ENCODE measurements at regions not wholly inside any gene's neighbourhood (a gene's known extent, or its start where the extent isn't known, plus 50 kb on each side); places are given as distances from the start of the nearest gene placed in this dataset.

- Histone ChIP-seq H4K5ac (ENCODE audit: low read depth, low read length) (no peak overlapping the region), H4K91ac (ENCODE audit: insufficient read depth, low read depth, low read length) (no peak overlapping the region), H3K9me1 (ENCODE audit: insufficient read depth, low read length) (no peaks in the 10 kb centered on the region), H4K20me1 (ENCODE audit: insufficient read depth, low read length) (no peaks in the 10 kb centered on the region), H3K18ac (ENCODE audit: low read depth, low read length) (no peak overlapping the region), H2BK5ac (ENCODE audit: low read depth, low read length, poor library complexity, severe bottlenecking) (no peak overlapping the region), H3K9me3 (ENCODE audit: control insufficient read depth, insufficient read depth, low read length) (peaks cover 3% of the 10 kb centered on the region; the same call in 1 of the 2 replicates), H2BK120ac (ENCODE audit: low read depth, low read length) (no peak overlapping the region), H3K27me3 (ENCODE audit: control insufficient read depth, insufficient read depth, low read length) (no peaks in the 10 kb centered on the region), H2AK5ac (ENCODE audit: low read depth, low read length) (no peak overlapping the region), H4K8ac (ENCODE audit: low read depth in 2 of 2, low read length in 2 of 2) (no peak overlapping the region), H3K4me1 (ENCODE audit: control insufficient read depth, insufficient read depth, low read length) (no peaks in the 10 kb centered on the region), H3K36me3 (ENCODE audit: control insufficient read depth, insufficient read depth, low read length) (no peaks in the 10 kb centered on the region), H3K27ac (ENCODE audit: insufficient read depth, low read length) (no peak overlapping the region), H2AK9ac (replicated peaks; ENCODE audit: low read depth, low read length, poor library complexity) (no peak overlapping the region), H3K56ac (ENCODE audit: extremely low read depth, insufficient read depth, low read length) (no peak overlapping the region), H3K9ac (ENCODE audit: low read depth, low read length) (no peak overlapping the region), H2BK20ac (ENCODE audit: low read depth, low read length) (no peak overlapping the region), H2AFZ (replicated peaks; ENCODE audit: low read length, poor library complexity) (no peak overlapping the region), H3K4me2 (ENCODE audit: low read depth, low read length) (no peak overlapping the region), H3K14ac (replicated peaks; ENCODE audit: low read depth, low read length) (no peak overlapping the region), H3K79me1 (ENCODE audit: low read depth in 1 of 2, low read length in 2 of 2) (no peaks in the 10 kb centered on the region), H3K23ac (ENCODE audit: low read depth, low read length) (no peak overlapping the region), H3K4ac (ENCODE audit: low read depth, low read length) (no peak overlapping the region), H3K4me3 (ENCODE audit: insufficient read depth, low read depth, low read length) (no peak overlapping the region), H2BK15ac (ENCODE audit: low read depth, low read length) (no peak overlapping the region)
- 29% methylated on average over 2 of the region's 3 CpGs; no CpG with 5 or more reads in 1 of the 2 experiments for WGBS, 2 experiments (ENCODE audit: extremely low coverage in 2 of 2, insufficient read length in 1 of 2)
- in situ Hi-C loops (cut with MboI; ENCODE audit: low sequenced_read_pairs) = no loop called here
- intact Hi-C loops (cut with micrococcal nuclease) = no loop called here
- POLR2A ChIA-PET (ENCODE audit: unreplicated experiment) = no interaction called here
- ATAC-seq (ENCODE audit: low read depth) = no peak
- BruUV-seq (replicated peaks) = no TSS peak
- no peak for DNase-seq
- CTCF ChIA-PET = no interaction called here
- dilution Hi-C loops (cut with HindIII; ENCODE audit: low sequenced_read_pairs, unreplicated experiment) = no loop called here
- TF ChIP-seq FOS (IDR thresholded peaks at IDR 0.05; ENCODE audit: low read depth, low read length) (no peak), RAD21 (IDR thresholded peaks at IDR 0.05; ENCODE audit: low read length) (no peak), RFX5 (IDR thresholded peaks at IDR 0.05; ENCODE audit: low read depth, low read length) (no peak), POLR2A (IDR thresholded peaks at IDR 0.05; ENCODE audit: low read depth, low read length) (no peak), MAZ (IDR thresholded peaks at IDR 0.05; ENCODE audit: borderline replicate concordance, low read depth, low read length) (no peak), RCOR1 (IDR thresholded peaks at IDR 0.05; ENCODE audit: insufficient replicate concordance, low read length) (no peak), MAFK (IDR thresholded peaks at IDR 0.05; ENCODE audit: low read depth, low read length) (no peak), CHD1 (IDR thresholded peaks at IDR 0.05; ENCODE audit: low read depth, low read length) (no peak), CEBPB (IDR thresholded peaks at IDR 0.05; ENCODE audit: low read depth, low read length) (no peak), NFE2L2 (IDR thresholded peaks at IDR 0.05; ENCODE audit: low read depth, low read length) (no peak), SMC3 (IDR thresholded peaks at IDR 0.05; ENCODE audit: low read depth, low read length) (no peak), BHLHE40 (IDR thresholded peaks at IDR 0.05; ENCODE audit: low read depth, low read length) (no peak), MXI1 (IDR thresholded peaks at IDR 0.05; ENCODE audit: borderline replicate concordance, low read depth, low read length) (no peak)
- TF ChIP-seq, protein P1, sequence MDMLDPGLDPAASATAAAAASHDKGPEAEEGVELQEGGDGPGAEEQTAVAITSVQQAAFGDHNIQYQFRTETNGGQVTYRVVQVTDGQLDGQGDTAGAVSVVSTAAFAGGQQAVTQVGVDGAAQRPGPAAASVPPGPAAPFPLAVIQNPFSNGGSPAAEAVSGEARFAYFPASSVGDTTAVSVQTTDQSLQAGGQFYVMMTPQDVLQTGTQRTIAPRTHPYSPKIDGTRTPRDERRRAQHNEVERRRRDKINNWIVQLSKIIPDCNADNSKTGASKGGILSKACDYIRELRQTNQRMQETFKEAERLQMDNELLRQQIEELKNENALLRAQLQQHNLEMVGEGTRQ (IDR thresholded peaks at IDR 0.05; ENCODE audit: low read depth, low read length) = no peak
- TF ChIP-seq, protein P2, sequence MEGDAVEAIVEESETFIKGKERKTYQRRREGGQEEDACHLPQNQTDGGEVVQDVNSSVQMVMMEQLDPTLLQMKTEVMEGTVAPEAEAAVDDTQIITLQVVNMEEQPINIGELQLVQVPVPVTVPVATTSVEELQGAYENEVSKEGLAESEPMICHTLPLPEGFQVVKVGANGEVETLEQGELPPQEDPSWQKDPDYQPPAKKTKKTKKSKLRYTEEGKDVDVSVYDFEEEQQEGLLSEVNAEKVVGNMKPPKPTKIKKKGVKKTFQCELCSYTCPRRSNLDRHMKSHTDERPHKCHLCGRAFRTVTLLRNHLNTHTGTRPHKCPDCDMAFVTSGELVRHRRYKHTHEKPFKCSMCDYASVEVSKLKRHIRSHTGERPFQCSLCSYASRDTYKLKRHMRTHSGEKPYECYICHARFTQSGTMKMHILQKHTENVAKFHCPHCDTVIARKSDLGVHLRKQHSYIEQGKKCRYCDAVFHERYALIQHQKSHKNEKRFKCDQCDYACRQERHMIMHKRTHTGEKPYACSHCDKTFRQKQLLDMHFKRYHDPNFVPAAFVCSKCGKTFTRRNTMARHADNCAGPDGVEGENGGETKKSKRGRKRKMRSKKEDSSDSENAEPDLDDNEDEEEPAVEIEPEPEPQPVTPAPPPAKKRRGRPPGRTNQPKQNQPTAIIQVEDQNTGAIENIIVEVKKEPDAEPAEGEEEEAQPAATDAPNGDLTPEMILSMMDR (conservative IDR thresholded peaks at IDR 0.05; ENCODE audit: low read depth, low read length) = no peak
- TF ChIP-seq, protein P3, sequence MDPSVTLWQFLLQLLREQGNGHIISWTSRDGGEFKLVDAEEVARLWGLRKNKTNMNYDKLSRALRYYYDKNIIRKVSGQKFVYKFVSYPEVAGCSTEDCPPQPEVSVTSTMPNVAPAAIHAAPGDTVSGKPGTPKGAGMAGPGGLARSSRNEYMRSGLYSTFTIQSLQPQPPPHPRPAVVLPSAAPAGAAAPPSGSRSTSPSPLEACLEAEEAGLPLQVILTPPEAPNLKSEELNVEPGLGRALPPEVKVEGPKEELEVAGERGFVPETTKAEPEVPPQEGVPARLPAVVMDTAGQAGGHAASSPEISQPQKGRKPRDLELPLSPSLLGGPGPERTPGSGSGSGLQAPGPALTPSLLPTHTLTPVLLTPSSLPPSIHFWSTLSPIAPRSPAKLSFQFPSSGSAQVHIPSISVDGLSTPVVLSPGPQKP (IDR thresholded peaks at IDR 0.05; ENCODE audit: borderline replicate concordance, low read depth, low read length) = no peak
These were observed 624.2 kb upstream of the ZFHX3 start for GRCh38 chr16:73672135-73672534.
